H1 (cell line): ENCODE measurements at regions not wholly inside any gene's neighbourhood (a gene's known extent, or its start where the extent isn't known, plus 50 kb on each side); places are given as distances from the start of the nearest gene placed in this dataset.

Experiments
- CTCF ChIA-PET: fragments of 300-600 bp; sonication (Branson Sonifier 250); formaldehyde crosslinking; loops from one replicate; lab custom pipeline; 2021; ENCODE audit not compliant: partially characterized antibody; lab: Charles Lee
- POLR2A ChIA-PET: fragments of 300-600 bp; sonication (Branson Sonifier 250); formaldehyde crosslinking; loops from one replicate; lab custom pipeline; 2021; ENCODE audit warnings: inconsistent platforms; ENCODE audit not compliant: partially characterized antibody; lab: Charles Lee
- DNase-seq, 2 experiments: peaks; one replicate each; pipeline versions ENCODE4 v3.0.0 to v3.0.0-alpha.2; 2010 to 2022; ENCODE audit warnings: low spot score in 2 of 2, low read depth in 1 of 2, mixed read lengths in 1 of 2
- FAIRE-seq: peaks from 2 replicates; lab custom pipeline; 2011; peaks lifted over from hg19 to GRCh38; lab: Jason Lieb, UNC
- H2AFZ ChIP-seq: 2 replicates; pipeline ENCODE4 v1.8.1; 2012; ENCODE audit warnings: low read length, inconsistent platforms
- H2AK5ac ChIP-seq: 2 replicates; pipeline ENCODE4 v1.6.1; 2013; ENCODE audit warnings: low read depth, low read length
- H2BK120ac ChIP-seq: replicated peaks from 2 replicates; pipeline ENCODE3; 2013; ENCODE audit warnings: low read depth, low read length, inconsistent platforms
- H2BK12ac ChIP-seq: 2 replicates; pipeline ENCODE4 v1.6.1; 2013; ENCODE audit warnings: low read depth, low read length
- H2BK15ac ChIP-seq: 2 replicates; pipeline ENCODE4 v1.6.1; 2013; ENCODE audit warnings: low read length
- H2BK20ac ChIP-seq: 2 replicates; pipeline ENCODE4 v1.6.1; 2013; ENCODE audit warnings: low read length
- H2BK5ac ChIP-seq: 2 replicates; pipeline ENCODE4 v1.6.1; 2013; ENCODE audit warnings: low read depth, low read length
- H3K14ac ChIP-seq: 2 replicates; pipeline ENCODE4 v1.6.1; 2013; ENCODE audit warnings: inconsistent platforms; ENCODE audit not compliant: insufficient read length
- H3K18ac ChIP-seq: 2 replicates; pipeline ENCODE4 v1.6.1; 2013; ENCODE audit warnings: low read length; ENCODE audit errors: extremely low read depth
- H3K23ac ChIP-seq: 2 replicates; pipeline ENCODE4 v1.6.1; 2013; ENCODE audit warnings: inconsistent platforms; ENCODE audit not compliant: insufficient read length
- H3K23me2 ChIP-seq: 2 replicates; pipeline ENCODE4 v1.6.1; 2013; ENCODE audit warnings: low read depth, low read length
- H3K27ac ChIP-seq: 2 replicates; pipeline ENCODE4 v1.6.1; 2011; ENCODE audit warnings: low read depth, low read length, inconsistent platforms
- H3K27me3 ChIP-seq, 4 experiments: replicated peaks in 1 of 4; 1 replicate in 1 of 4; 2 replicates in 3 of 4; pipeline versions ENCODE4 v1.6.1 to v1.8.1; 2011 to 2013; ENCODE audit warnings: low read length in 3 of 4, mild to moderate bottlenecking in 3 of 4, inconsistent platforms in 2 of 4, mixed read lengths in 2 of 4, moderate library complexity in 1 of 4; ENCODE audit not compliant: control insufficient read depth in 3 of 4, insufficient read depth in 3 of 4; ENCODE audit errors: extremely low read depth in 1 of 4
- H3K36me3 ChIP-seq, 4 experiments: 2 replicates each; pipeline versions ENCODE4 v1.6.1 to v1.8.1; 2011 to 2013; ENCODE audit warnings: mild to moderate bottlenecking in 4 of 4, low read length in 3 of 4, moderate library complexity in 2 of 4, control low read depth in 1 of 4, inconsistent platforms in 1 of 4; ENCODE audit not compliant: insufficient read depth in 4 of 4, control insufficient read depth in 2 of 4
- H3K4ac ChIP-seq: replicated peaks from 2 replicates; pipeline ENCODE3; 2013; ENCODE audit warnings: low read length, low read depth, mixed read lengths, inconsistent platforms; ENCODE audit not compliant: insufficient read length
- H3K4me1 ChIP-seq, 4 experiments: replicated peaks in 1 of 4; 1 replicate in 1 of 4; 2 replicates in 3 of 4; pipeline versions ENCODE4 v1.6.1 to v1.8.1; 2011 to 2013; ENCODE audit warnings: low read length in 3 of 4, inconsistent platforms in 2 of 4, mixed read lengths in 1 of 4; ENCODE audit not compliant: insufficient read depth in 4 of 4, control insufficient read depth in 3 of 4
- H3K4me2 ChIP-seq, 2 experiments: 2 replicates each; pipeline versions ENCODE4 v1.6.1 to v1.8.1; 2011 to 2013; ENCODE audit warnings: low read depth in 2 of 2, low read length in 2 of 2, control low read depth in 1 of 2, inconsistent platforms in 1 of 2, mild to moderate bottlenecking in 1 of 2; ENCODE audit not compliant: insufficient read depth in 1 of 2
- H3K4me3 ChIP-seq, 4 experiments: fragments of 200-600, 300-600 bp in 1 of 4; sonication (generic), shearing (Covaris generic), sonication (Bioruptor Twin) in 1 of 4; 2 replicates each; pipeline versions ENCODE4 v1.5.1 to v1.8.1; 2011 to 2016; ENCODE audit warnings: low read length in 4 of 4, low read depth in 3 of 4, control low read depth in 2 of 4, inconsistent platforms in 2 of 4, mild to moderate bottlenecking in 2 of 4, mixed read lengths in 1 of 4, moderate library complexity in 1 of 4; ENCODE audit not compliant: insufficient read depth in 2 of 4; ENCODE audit errors: extremely low read depth in 1 of 4
- H3K56ac ChIP-seq: replicated peaks from 2 replicates; pipeline ENCODE3; 2013; ENCODE audit warnings: low read depth, mild to moderate bottlenecking, mixed read lengths, low read length, inconsistent platforms; ENCODE audit not compliant: insufficient read length
- H3K79me1 ChIP-seq: 2 replicates; pipeline ENCODE4 v1.6.1; 2013; ENCODE audit warnings: low read depth, low read length, control low read depth
- H3K79me2 ChIP-seq, 2 experiments: 2 replicates each; pipeline versions ENCODE4 v1.6.1 to v1.8.1; 2012 to 2013; ENCODE audit warnings: low read length in 2 of 2, mild to moderate bottlenecking in 2 of 2, inconsistent platforms in 1 of 2; ENCODE audit not compliant: insufficient read depth in 2 of 2, control insufficient read depth in 1 of 2
- H3K9ac ChIP-seq, 4 experiments: replicated peaks in 1 of 4; 1 replicate in 1 of 4; 2 replicates in 3 of 4; pipeline versions ENCODE4 v1.6.1 to v1.8.1; 2011 to 2013; ENCODE audit warnings: low read depth in 3 of 4, low read length in 3 of 4, control low read depth in 2 of 4, mild to moderate bottlenecking in 2 of 4, moderate library complexity in 2 of 4, inconsistent platforms in 1 of 4; ENCODE audit errors: extremely low read depth in 1 of 4
- H3K9me3 ChIP-seq, 2 experiments: 2 replicates each; pipeline versions ENCODE4 v1.6.1 to v1.8.1; 2012 to 2013; ENCODE audit warnings: mild to moderate bottlenecking in 2 of 2, moderate library complexity in 2 of 2, control low read depth in 1 of 2, inconsistent platforms in 1 of 2, low read depth in 1 of 2, low read length in 1 of 2, mixed read lengths in 1 of 2; ENCODE audit not compliant: insufficient read depth in 2 of 2
- H4K20me1 ChIP-seq, 2 experiments: replicated peaks in 1 of 2; 2 replicates each; pipeline versions ENCODE3 to v1.8.1; 2011 to 2013; ENCODE audit warnings: inconsistent platforms in 2 of 2, low read length in 2 of 2, mild to moderate bottlenecking in 1 of 2; ENCODE audit not compliant: insufficient read depth in 2 of 2, control insufficient read depth in 1 of 2
- H4K5ac ChIP-seq: 2 replicates; pipeline ENCODE4 v1.6.1; 2013; ENCODE audit warnings: low read length, low read depth, mixed read lengths, inconsistent platforms; ENCODE audit not compliant: insufficient read length
- H4K8ac ChIP-seq: 2 replicates; pipeline ENCODE4 v1.8.0; 2013; ENCODE audit warnings: mild to moderate bottlenecking, moderate library complexity, low read length, inconsistent platforms; ENCODE audit not compliant: insufficient read depth; ENCODE audit errors: extremely low read depth
- H4K91ac ChIP-seq: replicated peaks from 2 replicates; pipeline ENCODE3; 2013; ENCODE audit warnings: low read length, mixed read lengths, inconsistent platforms; ENCODE audit not compliant: insufficient read length
- BCL11A ChIP-seq, 2 experiments: IDR thresholded peaks; one replicate each; pipeline ENCODE4 v1.6.1; 2011; ENCODE audit warnings: low read depth in 2 of 2, low read length in 2 of 2, mild to moderate bottlenecking in 2 of 2
- BRCA1 ChIP-seq: IDR thresholded peaks from 2 replicates; pipeline ENCODE4 v1.6.1; 2012; ENCODE audit warnings: low read depth, low read length, improper control_type of control experiment
- CBX8 ChIP-seq: fragments of 300-800, 300-1000 bp; sonication (generic); IDR thresholded peaks from 2 replicates; pipeline ENCODE4 v1.7.1; 2016; ENCODE audit warnings: low read depth, low read length, borderline replicate concordance
- CREB1 ChIP-seq: IDR thresholded peaks from 2 replicates; pipeline ENCODE4 v1.6.1; 2012; ENCODE audit warnings: inconsistent platforms
- CTBP2 ChIP-seq: IDR thresholded peaks from 2 replicates; pipeline ENCODE4 v1.7.0; 2011; ENCODE audit warnings: borderline replicate concordance, mild to moderate bottlenecking, moderate library complexity, mixed read lengths, low read length; ENCODE audit not compliant: insufficient read depth, insufficient read length
- GTF2F1 ChIP-seq: IDR thresholded peaks from 2 replicates; pipeline ENCODE4 v1.6.1; 2012; ENCODE audit warnings: low read depth, low read length, improper control_type of control experiment, borderline replicate concordance
- KDM5A ChIP-seq: fragments of 200-600 bp; IDR thresholded peaks from 2 replicates; pipeline ENCODE4 v1.7.1; 2012; ENCODE audit warnings: mild to moderate bottlenecking, low read length, inconsistent platforms, mixed read lengths
- PHF8 ChIP-seq: fragments of 200-600 bp; sonication (generic); conservative IDR thresholded peaks from 2 replicates; pipeline ENCODE4 v1.7.1; 2012; ENCODE audit warnings: low read depth, mild to moderate bottlenecking, inconsistent platforms, low read length, moderate library complexity
- POLR2A ChIP-seq, 2 experiments: IDR thresholded peaks; 1 replicate in 1 of 2; 2 replicates in 1 of 2; pipeline ENCODE4 v1.6.1; 2011; ENCODE audit warnings: low read depth in 2 of 2, low read length in 2 of 2, mild to moderate bottlenecking in 2 of 2; ENCODE audit errors: control extremely low read depth in 1 of 2
- RAD21 ChIP-seq, 2 experiments: IDR thresholded peaks in 1 of 2; conservative IDR thresholded peaks in 1 of 2; 2 replicates each; pipeline ENCODE4 v1.6.1; 2011; ENCODE audit warnings: low read depth in 2 of 2, low read length in 2 of 2, improper control_type of control experiment in 1 of 2, inconsistent platforms in 1 of 2, mild to moderate bottlenecking in 1 of 2, moderate library complexity in 1 of 2
- RXRA ChIP-seq: IDR thresholded peaks from 2 replicates; pipeline ENCODE4 v1.6.1; 2011; ENCODE audit warnings: low read depth, mild to moderate bottlenecking, low read length, moderate library complexity; ENCODE audit not compliant: insufficient read depth
- SIRT6 ChIP-seq: IDR thresholded peaks from one replicate; pipeline ENCODE4 v1.7.1; 2012; ENCODE audit warnings: low read length, inconsistent platforms
- SIX5 ChIP-seq: IDR thresholded peaks from 2 replicates; pipeline ENCODE4 v1.6.1; 2011; ENCODE audit warnings: mild to moderate bottlenecking, low read depth, low read length
- TAF1 ChIP-seq: IDR thresholded peaks from 2 replicates; pipeline ENCODE4 v1.6.1; 2011; ENCODE audit warnings: mild to moderate bottlenecking, low read depth, low read length
- USF2 ChIP-seq: IDR thresholded peaks from 2 replicates; pipeline ENCODE4 v1.6.1; 2011; ENCODE audit warnings: low read length, improper control_type of control experiment
- WGBS, 2 experiments: shearing (Covaris generic) in 1 of 2; methylation state at CpG; one replicate each; pipeline versions ENCODE4 v1.1.6 to v1.1.7; 2013 to 2015; ENCODE audit warnings: low lambda C conversion rate in 2 of 2, mixed read lengths in 2 of 2, inconsistent platforms in 1 of 2, low coverage in 1 of 2, missing lambda C conversion rate in 1 of 2; ENCODE audit not compliant: insufficient replicate concordance in 2 of 2, insufficient coverage in 1 of 2, insufficient read length in 1 of 2; ENCODE audit errors: extremely low coverage in 1 of 2, missing lambda C conversion rate in 1 of 2; 5-methylcytosine and 5-hydroxymethylcytosine counted together

- H4K91ac ChIP-seq, result no peak overlapping the region
These were observed 153.1 kb upstream of the OTX2 start for GRCh38 chr14:56963381-56963780.

More at GRCh38 chr14:56963381-56963780, 153.1 kb upstream of the OTX2 start:
- no peaks in the 10 kb centered on the region for H3K79me1 ChIP-seq
- no peaks in the 10 kb centered on the region for H3K23me2 ChIP-seq
- no peak for DNase-seq
- no peak overlapping the region for H2BK120ac ChIP-seq
- H3K27ac ChIP-seq, result no peak overlapping the region
- ChIA-PET CTCF (no interaction called here), POLR2A (no interaction called here)
- no peak overlapping the region for H2BK5ac ChIP-seq
- H4K8ac ChIP-seq, result no peak overlapping the region
- no peaks in the 10 kb centered on the region for H3K36me3 ChIP-seq
- no peaks in the 10 kb centered on the region; a peak in 1 of 7 replicates for H3K4me1 ChIP-seq
- no peak overlapping the region for H3K4me3 ChIP-seq
- H3K14ac ChIP-seq, result no peak overlapping the region
- no peak overlapping the region for H2AFZ ChIP-seq
- H3K4me2 ChIP-seq, result no peak overlapping the region
- FAIRE-seq, result no peak
- TF ChIP-seq CTBP2 (no peak), BRCA1 (no peak), RAD21 (IDR thresholded peaks at IDR 0.05 in 1 of 2, conservative IDR thresholded peaks at IDR 0.05 in 1 of 2; ENCODE audit: low read depth in 2 of 2, low read length in 2 of 2) (no peak), SIX5 (no peak), USF2 (no peak), BCL11A (IDR thresholded peaks at IDR 0.05; ENCODE audit: low read depth in 2 of 2, low read length in 2 of 2) (no peak), RXRA (no peak), CREB1 (no peak), SIRT6 (no peak), PHF8 (no peak), GTF2F1 (no peak), POLR2A (IDR thresholded peaks at IDR 0.05; ENCODE audit: control extremely low read depth in 1 of 2, low read depth in 2 of 2, low read length in 2 of 2) (no peak), TAF1 (no peak), KDM5A (no peak), CBX8 (no peak)
- no peak overlapping the region for H3K4ac ChIP-seq
- no peak overlapping the region for H2BK12ac ChIP-seq
- H3K9me3 ChIP-seq, result no peaks in the 10 kb centered on the region
- 94% methylated on average over 6 of the region's 6 CpGs; no CpG with 5 or more reads in 1 of the 2 experiments for WGBS, 2 experiments
- no peaks in the 10 kb centered on the region for H4K20me1 ChIP-seq
- H3K27me3 ChIP-seq, result no peaks in the 10 kb centered on the region
- no peak overlapping the region for H2BK20ac ChIP-seq
- no peak overlapping the region for H2AK5ac ChIP-seq
- H3K18ac ChIP-seq, result no peak overlapping the region
- no peak overlapping the region for H3K23ac ChIP-seq
- H4K5ac ChIP-seq, result no peak overlapping the region
- no peak overlapping the region for H2BK15ac ChIP-seq
- no peaks in the 10 kb centered on the region for H3K79me2 ChIP-seq
- H3K56ac ChIP-seq, result no peak overlapping the region
- H3K9ac ChIP-seq, result no peak overlapping the region
